ENCODE measurements at regions not wholly inside any gene's neighbourhood (a gene's known extent, or its start where the extent isn't known, plus 50 kb on each side); places are given as distances from the start of the nearest gene placed in this dataset.
A peak's percentile ranks its signal among the peaks of the same experiment; 100 is the strongest.

GRCh38 chr3:107189158-107189791 is 188.0 kb upstream of the CCDC54 start:
- Histone ChIP-seq H4K20me1 (ENCODE audit: insufficient read depth, poor library complexity, severe bottlenecking) (no peaks in the 10 kb centered on the region), H3K9me3 (ENCODE audit: low read depth) (no peaks in the 10 kb centered on the region), H2AFZ (no peak overlapping the region), H3K4me2 (no peak overlapping the region), H3K27ac (no peak overlapping the region), H3K79me2 (no peaks in the 10 kb centered on the region), H3K27me3 (no peaks in the 10 kb centered on the region), H3K4me3 (no peak overlapping the region), H3K9me2 (replicated peaks; ENCODE audit: insufficient read depth) (no peaks in the 10 kb centered on the region), H3K4me1 (ENCODE audit: insufficient read depth) (no peaks in the 10 kb centered on the region), H3K36me3 (replicated peaks; ENCODE audit: insufficient read depth, low read depth) (no peaks in the 10 kb centered on the region)
- DNase-seq (ENCODE audit: low spot score), result no peak
- 86% methylated on average over 2 of the region's 2 CpGs for WGBS (ENCODE audit: low lambda C conversion rate, missing lambda C conversion rate)
- TF ChIP-seq CTCF (IDR thresholded peaks at IDR 0.05; ENCODE audit: poor library complexity) (no peak), EZH2phosphoT487 (IDR thresholded peaks at IDR 0.05; ENCODE audit: low read depth, severe bottlenecking, unreplicated experiment) (no peak), EZH2 (IDR thresholded peaks at IDR 0.05; ENCODE audit: borderline replicate concordance) (no peak)

GRCh38 chr3:107193116-107193515 is 184.1 kb upstream of the CCDC54 start:
- Histone ChIP-seq H2AFZ (no peak overlapping the region), H3K27ac (no peak overlapping the region), H3K9me3 (ENCODE audit: low read depth) (no peaks in the 10 kb centered on the region), H3K79me2 (no peaks in the 10 kb centered on the region), H3K27me3 (no peaks in the 10 kb centered on the region), H3K9me2 (replicated peaks; ENCODE audit: insufficient read depth) (no peaks in the 10 kb centered on the region), H4K20me1 (ENCODE audit: insufficient read depth, poor library complexity, severe bottlenecking) (no peaks in the 10 kb centered on the region), H3K4me2 (no peak overlapping the region), H3K36me3 (replicated peaks; ENCODE audit: insufficient read depth, low read depth) (no peaks in the 10 kb centered on the region), H3K4me1 (ENCODE audit: insufficient read depth) (no peaks in the 10 kb centered on the region), H3K4me3 (no peak overlapping the region)
- 100% methylated on average over 1 of the region's 1 CpG for WGBS (ENCODE audit: low lambda C conversion rate, missing lambda C conversion rate)
- TF ChIP-seq CTCF (IDR thresholded peaks at IDR 0.05; ENCODE audit: poor library complexity) (no peak), EZH2phosphoT487 (IDR thresholded peaks at IDR 0.05; ENCODE audit: low read depth, severe bottlenecking, unreplicated experiment) (no peak), EZH2 (IDR thresholded peaks at IDR 0.05; ENCODE audit: borderline replicate concordance) (no peak)
- DNase-seq (ENCODE audit: low spot score), result no peak

GRCh38 chr3:107198581-107199181 is 178.6 kb upstream of the CCDC54 start:
- no peaks in the 10 kb centered on the region for H3K79me2 ChIP-seq
- no peaks in the 10 kb centered on the region for H3K9me2 ChIP-seq (replicated peaks; ENCODE audit: insufficient read depth)
- TF ChIP-seq EZH2 (IDR thresholded peaks at IDR 0.05; ENCODE audit: borderline replicate concordance) (no peak), EZH2phosphoT487 (IDR thresholded peaks at IDR 0.05; ENCODE audit: low read depth, severe bottlenecking, unreplicated experiment) (no peak), CTCF (IDR thresholded peaks at IDR 0.05; ENCODE audit: poor library complexity) (no peak)
- H3K4me3 ChIP-seq, result no peak overlapping the region
- H2AFZ ChIP-seq, result no peak overlapping the region
- H3K4me2 ChIP-seq, result peak overlapping the region; percentile 16
- no peaks in the 10 kb centered on the region for H3K9me3 ChIP-seq (ENCODE audit: low read depth)
- H3K36me3 ChIP-seq (replicated peaks; ENCODE audit: insufficient read depth, low read depth), result no peaks in the 10 kb centered on the region
- WGBS (ENCODE audit: low lambda C conversion rate, missing lambda C conversion rate), result 72% methylated on average over 9 of the region's 9 CpGs
- H3K27ac ChIP-seq, result no peak overlapping the region
- DNase-seq (ENCODE audit: low spot score), result no peak
- H3K27me3 ChIP-seq, result no peaks in the 10 kb centered on the region
- no peaks in the 10 kb centered on the region for H3K4me1 ChIP-seq (ENCODE audit: insufficient read depth)
- H4K20me1 ChIP-seq (ENCODE audit: insufficient read depth, poor library complexity, severe bottlenecking), result no peaks in the 10 kb centered on the region
